ENCODE measurements at regions not wholly inside any gene's neighbourhood (a gene's known extent, or its start where the extent isn't known, plus 50 kb on each side); places are given as distances from the start of the nearest gene placed in this dataset.

- WGBS, 2 donors, result 52 to 55% methylated on average over 2 of the region's 2 CpGs
- H3K27ac ChIP-seq, result peak overlapping the region in 2 of 3 donors; percentile 64 to 86
Measured at GRCh38 chr6:9062596-9062995, 627.3 kb upstream of the SLC35B3 start.

GRCh38 chr6:9057937-9058336, 622.6 kb upstream of the SLC35B3 start:
- Histone ChIP-seq H3K27ac (no peak overlapping the region), H3K4me3 (replicated peaks in 1 of 3) (no peak overlapping the region), H3K27me3 (no peaks in the 10 kb centered on the region), H3K4me1 (peaks cover 0 to 3% of the 10 kb centered on the region in 2 donors), H3K9me3 (no peaks in the 10 kb centered on the region), H3K36me3 (no peaks in the 10 kb centered on the region)
- intact Hi-C loops (cut with DNase I), result no loop called here
- no peak for TF ChIP-seq POLR2A (IDR thresholded peaks at IDR 0.05)
- no peak for TF ChIP-seq CTCF (IDR thresholded peaks at IDR 0.05)
- no peak for DNase-seq
- 55 to 58% methylated on average over 2 of the region's 2 CpGs for WGBS, 2 donors

More at GRCh38 chr6:9062596-9062995, 627.3 kb upstream of the SLC35B3 start:
- no peak overlapping the region for H3K4me3 ChIP-seq (replicated peaks in 1 of 3)
- intact Hi-C loops (cut with DNase I), result no loop called here
- no peaks in the 10 kb centered on the region for H3K27me3 ChIP-seq
- no peaks in the 10 kb centered on the region for H3K36me3 ChIP-seq
- TF ChIP-seq CTCF (IDR thresholded peaks at IDR 0.05) (no peak), POLR2A (IDR thresholded peaks at IDR 0.05) (no peak)
- peaks cover 0 to 4% of the 10 kb centered on the region in 2 donors for H3K4me1 ChIP-seq
- H3K9me3 ChIP-seq, result no peaks in the 10 kb centered on the region
- no peak for DNase-seq

- H3K4me3 ChIP-seq (replicated peaks in 1 of 3), result no peak overlapping the region
- intact Hi-C loops (cut with DNase I), result no loop called here
- WGBS, 2 donors, result 47 to 48% methylated on average over 2 of the region's 2 CpGs
Measured at GRCh38 chr6:9056556-9056955, 621.2 kb upstream of the SLC35B3 start.

GRCh38 chr6:9044426-9044825, 609.1 kb upstream of the SLC35B3 start:
- Histone ChIP-seq H3K4me3 (replicated peaks in 1 of 3) (no peak overlapping the region), H3K36me3 (no peaks in the 10 kb centered on the region), H3K9me3 (no peaks in the 10 kb centered on the region), H3K4me1 (peaks cover 0 to 5% of the 10 kb centered on the region in 2 donors), H3K27ac (no peak overlapping the region), H3K27me3 (no peaks in the 10 kb centered on the region)
- intact Hi-C loops (cut with DNase I), result no loop called here
- 88 to 90% methylated on average over 3 of the region's 3 CpGs for WGBS, 2 donors
- TF ChIP-seq POLR2A (IDR thresholded peaks at IDR 0.05) (no peak), CTCF (IDR thresholded peaks at IDR 0.05) (no peak)
- DNase-seq, result no peak

More at GRCh38 chr6:9056556-9056955, 621.2 kb upstream of the SLC35B3 start:
- Histone ChIP-seq H3K27ac (no peak overlapping the region), H3K27me3 (no peaks in the 10 kb centered on the region), H3K9me3 (no peaks in the 10 kb centered on the region), H3K36me3 (no peaks in the 10 kb centered on the region), H3K4me1 (no peaks in the 10 kb centered on the region)
- no peak for TF ChIP-seq POLR2A (IDR thresholded peaks at IDR 0.05)
- TF ChIP-seq CTCF (IDR thresholded peaks at IDR 0.05), result no peak
- DNase-seq, result no peak

- 97 to 99% methylated on average over 31 to 36 of the region's 36 CpGs for WGBS, 2 donors
- H3K4me3 ChIP-seq (replicated peaks in 1 of 3), result no peak overlapping the region
- no peaks in the 10 kb centered on the region for H3K9me3 ChIP-seq
- no peak overlapping the region for H3K27ac ChIP-seq
- peaks cover 0 to 5% of the 10 kb centered on the region in 2 donors for H3K4me1 ChIP-seq
- intact Hi-C loops (cut with DNase I), result no loop called here
- H3K36me3 ChIP-seq, result no peaks in the 10 kb centered on the region
- no peak for DNase-seq
- no peak for TF ChIP-seq CTCF (IDR thresholded peaks at IDR 0.05)
- no peak for TF ChIP-seq POLR2A (IDR thresholded peaks at IDR 0.05)
- H3K27me3 ChIP-seq, result no peaks in the 10 kb centered on the region
Measured at GRCh38 chr6:9040718-9041117, 605.4 kb upstream of the SLC35B3 start.
